Ureter (tissue), 1 donor: ENCODE measurements at regions not wholly inside any gene's neighbourhood (a gene's known extent, or its start where the extent isn't known, plus 50 kb on each side); places are given as distances from the start of the nearest gene placed in this dataset.
"Not testable (repeated sequence)": the region's sequence is repeated elsewhere in the genome, so short reads cannot be mapped to it uniquely, and the experiment has no call there.

ENCODE experiments used
- DNase-seq: peaks from one replicate; pipeline ENCODE4 v3.0.0-alpha.2; 2020; ENCODE audit warnings: low spot score
- donor health status: DM: yes; HTN: yes; CAD: no.

DNA sequence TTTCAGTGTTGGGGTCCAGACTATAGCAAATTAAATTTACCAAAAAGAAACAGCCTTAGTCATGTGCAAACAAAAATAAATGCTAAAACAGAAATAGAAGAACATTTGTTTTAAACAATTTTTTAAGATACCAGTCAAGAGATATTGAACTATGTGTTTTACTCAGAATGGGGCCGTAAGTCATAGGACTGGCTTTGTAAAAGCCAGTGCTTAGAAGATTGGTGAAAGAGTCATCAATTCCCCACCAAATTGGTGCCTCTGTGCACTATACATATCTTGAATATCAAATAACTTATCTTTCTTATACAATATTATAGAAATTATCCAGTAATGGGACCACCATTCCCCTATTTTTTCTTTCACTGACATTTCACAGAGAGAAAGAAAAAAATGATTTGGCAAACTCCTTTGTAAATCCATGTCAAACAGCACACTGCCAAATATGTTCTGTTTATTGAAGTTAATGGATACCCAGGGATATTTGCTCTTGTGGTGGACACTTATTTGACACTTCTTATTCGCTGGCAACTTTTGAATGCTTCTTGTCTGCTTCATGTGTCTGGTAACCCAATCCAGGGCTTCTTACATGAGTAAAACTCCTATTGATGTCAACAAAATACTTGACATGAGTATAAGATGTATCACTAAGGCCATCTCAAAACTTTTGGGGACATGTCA is 145.7 kb upstream of the PKN2 start:
- no peak for DNase-seq

DNA sequence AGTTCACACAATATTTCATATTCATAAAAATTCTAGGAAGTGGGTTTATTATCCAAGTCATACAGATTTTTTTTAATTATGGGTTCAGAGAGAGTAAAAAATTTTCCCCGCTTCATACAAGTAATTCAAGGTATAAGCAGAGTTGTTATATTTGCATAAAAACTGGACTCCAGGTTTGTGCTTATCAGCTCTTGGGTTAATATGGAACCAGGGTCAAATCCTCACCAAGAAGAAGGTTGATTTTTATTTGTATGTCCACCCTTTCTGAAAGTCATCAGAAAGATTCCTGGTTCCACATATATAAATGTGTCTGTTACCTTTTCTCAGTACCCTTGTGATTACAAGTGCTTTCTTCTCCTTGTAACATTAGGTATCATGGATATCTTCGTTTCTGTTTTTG is 143.8 kb upstream of the PKN2 start:
- no peak for DNase-seq

DNA sequence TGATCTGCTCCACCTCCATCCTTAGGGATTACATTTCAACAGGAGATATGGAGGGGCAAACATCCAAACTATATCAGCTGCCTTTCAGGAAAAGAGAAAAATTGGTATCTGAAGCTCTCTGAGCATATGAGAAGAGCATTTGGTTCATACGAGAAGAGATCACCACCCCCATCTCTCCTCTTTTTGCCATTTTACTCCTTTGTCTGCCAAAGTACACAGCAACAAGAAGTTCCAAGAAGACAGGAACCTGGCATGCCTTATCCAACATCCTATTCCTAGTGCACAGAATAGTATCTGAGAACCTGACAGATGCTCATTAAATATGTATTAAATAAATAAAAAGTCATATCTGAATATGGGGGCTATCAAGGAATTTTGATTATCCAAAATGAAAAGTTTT is 142.5 kb upstream of the PKN2 start:
- no peak for DNase-seq

DNA sequence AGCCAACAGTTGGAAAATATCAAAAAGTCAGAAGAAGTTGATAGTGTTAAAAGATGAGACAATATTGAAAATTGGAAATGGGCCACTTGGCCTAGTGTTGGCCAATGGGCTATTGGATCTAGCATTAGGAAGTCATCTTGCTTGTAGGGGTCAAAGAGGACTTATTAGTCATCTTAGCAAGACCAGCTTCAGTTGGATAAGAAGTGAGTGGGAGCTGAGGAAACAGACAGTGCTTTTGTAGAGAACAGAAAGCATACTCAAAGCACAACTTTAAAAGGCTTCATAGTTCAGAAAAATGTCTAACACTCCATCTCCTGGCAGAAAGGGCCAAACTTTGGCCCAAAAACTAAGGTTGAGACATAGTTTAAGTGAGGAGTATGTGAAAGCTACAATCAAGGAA is 139.9 kb upstream of the PKN2 start:
- no peak for DNase-seq

- DNase-seq, result no peak
Measured at GRCh38 chr1:88549536-88549935, 134.5 kb upstream of the PKN2 start.

DNA sequence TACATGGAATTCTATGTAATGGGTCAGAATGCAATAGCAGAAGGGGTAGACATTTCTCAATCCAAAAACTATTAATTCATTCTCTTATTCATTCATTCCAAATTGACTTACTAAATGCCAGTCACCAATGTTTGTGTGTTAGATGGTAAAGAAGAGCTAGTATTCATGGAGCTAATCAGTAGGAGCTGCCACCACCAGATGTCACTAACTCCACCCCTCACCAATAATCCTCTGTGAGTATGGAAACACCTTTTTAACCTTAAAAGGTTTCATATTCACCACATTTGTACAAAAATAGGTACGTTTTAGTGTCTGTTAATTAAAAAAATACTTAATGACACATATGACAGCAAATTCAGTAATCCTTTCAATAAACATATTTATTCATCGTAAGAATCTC is 131.8 kb upstream of the PKN2 start:
- no peak for DNase-seq

- DNase-seq, result no peak
Measured at GRCh38 chr1:88557014-88557413, 127.1 kb upstream of the PKN2 start.

DNA sequence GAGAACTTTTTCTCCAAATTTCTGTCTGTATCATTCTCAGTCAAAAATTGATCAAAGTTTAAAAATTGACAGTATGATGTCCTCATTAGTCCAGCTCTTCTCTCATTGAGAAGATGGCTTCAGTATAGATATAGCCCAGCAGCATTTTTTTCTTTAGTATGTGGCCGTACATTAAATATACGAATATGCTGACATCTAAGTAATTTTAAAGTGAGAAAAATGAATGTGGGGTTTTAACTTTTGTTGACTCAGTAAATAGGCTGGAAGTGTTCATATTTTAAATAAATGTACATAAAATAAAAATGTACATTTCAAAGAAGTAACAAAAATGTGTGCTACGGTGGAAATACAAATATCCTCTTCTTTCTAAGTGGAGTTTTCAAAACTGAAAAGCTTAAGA is 123.5 kb upstream of the PKN2 start:
- no peak for DNase-seq

DNA sequence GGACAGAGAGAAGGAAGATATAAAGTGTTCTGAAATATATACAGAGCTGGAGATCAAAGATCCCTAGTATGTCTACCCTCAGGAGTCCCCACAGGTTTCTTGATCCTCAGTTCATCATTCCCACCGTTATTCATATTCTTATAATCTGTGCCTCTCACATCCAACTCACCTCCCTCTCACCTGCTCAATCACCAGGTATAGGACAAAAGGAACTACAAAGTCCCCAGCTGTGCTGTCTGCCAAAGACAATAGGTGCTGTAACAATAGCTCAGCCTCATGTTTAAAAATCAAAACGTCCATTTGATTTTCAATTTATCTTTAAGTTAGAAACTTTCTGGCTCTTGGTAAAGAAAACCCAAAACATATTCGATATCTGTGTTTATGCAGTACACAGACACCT is 121.1 kb upstream of the PKN2 start:
- no peak for DNase-seq

DNA sequence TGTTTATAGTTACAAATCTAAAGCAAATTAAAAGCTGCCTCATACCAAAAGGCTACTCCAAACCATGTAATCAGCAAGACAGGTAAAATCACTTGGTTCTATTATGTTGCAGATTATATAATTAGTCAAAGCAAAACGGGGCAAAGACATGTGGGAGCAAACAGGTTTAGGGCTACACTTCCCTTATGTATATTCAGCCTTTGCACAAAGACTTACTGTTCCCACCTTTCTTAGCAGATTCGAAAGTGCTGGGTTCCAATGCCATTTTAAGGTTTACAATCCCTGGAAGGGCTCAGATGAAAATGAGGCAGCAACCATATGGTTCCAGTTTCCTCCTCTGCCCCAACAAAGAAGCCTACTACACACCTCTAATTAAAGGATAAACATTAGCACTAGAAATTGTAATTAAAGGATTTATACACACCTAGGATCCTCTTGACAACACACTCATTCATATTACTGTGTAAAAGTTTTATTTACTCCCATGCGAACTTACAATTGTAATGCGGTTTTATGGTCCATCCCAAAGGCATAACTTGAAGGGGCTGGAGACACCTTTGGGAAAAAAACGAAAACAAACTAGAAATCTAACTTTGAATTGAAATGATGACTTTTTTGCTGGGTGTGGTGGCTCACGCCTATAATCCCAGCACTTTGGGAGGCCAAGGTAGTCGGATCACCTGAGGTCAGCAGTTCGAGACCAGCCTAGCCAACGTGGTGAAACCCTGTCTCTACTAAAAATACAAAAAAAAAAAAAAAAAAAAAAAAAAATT is 117.3 kb upstream of the PKN2 start:
- DNase-seq, result no peak

DNA sequence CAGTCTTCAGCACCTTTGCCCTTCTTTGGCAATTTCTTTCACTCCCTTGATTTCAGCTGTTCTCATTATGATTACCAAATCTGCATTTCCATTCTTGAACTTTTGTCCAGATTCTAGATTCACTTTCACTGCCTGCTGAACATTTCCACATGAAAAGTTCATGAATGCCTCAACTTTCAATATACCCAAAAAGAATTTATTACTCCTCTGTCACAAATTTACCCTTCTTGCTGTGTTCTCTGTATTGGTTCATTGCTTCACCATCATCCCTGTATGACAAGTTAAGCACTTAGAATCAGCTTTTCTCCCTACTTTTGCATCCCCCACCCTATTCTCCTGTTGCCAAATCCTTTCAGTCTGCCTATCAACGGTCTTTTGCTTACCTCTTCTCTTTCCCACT is 112.6 kb upstream of the PKN2 start:
- no peak for DNase-seq

GRCh38 chr1:88579598-88579997 is 104.5 kb upstream of the PKN2 start:
- DNase-seq, result no peak

GRCh38 chr1:88581703-88582102 is 102.4 kb upstream of the PKN2 start:
- no peak for DNase-seq

DNA sequence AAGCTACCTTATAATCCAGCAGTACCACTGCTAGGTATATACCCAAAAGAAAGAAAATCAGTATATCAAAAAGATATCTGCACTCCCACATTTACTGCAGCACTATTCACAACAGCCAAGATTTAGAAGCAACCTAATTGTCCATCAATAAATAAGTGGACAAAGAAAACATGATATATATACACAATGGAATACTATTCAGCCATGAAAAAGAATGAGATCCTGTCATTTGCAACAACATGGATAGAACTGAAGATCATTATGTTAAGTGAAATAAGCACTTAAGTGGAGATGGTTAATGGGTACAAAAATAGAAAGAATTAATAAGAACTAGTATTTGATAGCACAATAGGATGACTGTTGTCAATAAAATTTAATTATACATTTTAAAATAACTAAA is 90.7 kb upstream of the PKN2 start:
- no peak for DNase-seq

DNA sequence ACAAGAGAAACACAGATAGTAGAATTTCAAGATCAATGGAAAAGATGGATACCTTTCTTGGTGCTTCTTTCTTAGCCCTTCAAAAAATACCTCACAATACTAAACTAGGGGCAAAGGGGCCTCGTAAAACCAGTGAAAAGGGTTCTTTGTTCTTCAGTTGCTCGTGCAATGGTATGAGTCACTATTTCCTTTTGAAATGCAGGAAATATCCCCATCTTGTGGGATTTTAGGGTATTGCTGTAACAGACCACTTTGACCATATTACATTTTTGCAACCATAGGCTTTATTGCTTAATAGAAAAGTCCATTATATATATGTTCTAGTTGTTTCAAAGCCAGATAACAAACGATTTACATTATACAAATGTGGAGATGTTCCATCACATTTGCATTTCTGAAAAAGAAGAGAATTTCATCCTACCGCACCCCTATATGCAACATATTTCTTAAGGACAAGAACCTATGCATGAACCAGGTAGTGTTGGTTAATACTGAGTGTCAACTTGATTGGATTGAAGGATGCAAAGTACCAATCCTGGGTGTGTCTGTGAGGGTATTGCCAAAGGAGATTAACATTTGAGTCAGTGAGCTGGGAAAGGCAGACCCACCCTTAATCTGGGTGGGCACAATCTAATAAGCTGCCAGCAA is 88.6 kb upstream of the PKN2 start:
- no peak for DNase-seq

GRCh38 chr1:88597973-88598372 is 86.1 kb upstream of the PKN2 start:
- DNase-seq, result not testable (repeated sequence)

GRCh38 chr1:88608139-88608943 is 75.7 kb upstream of the PKN2 start:
- DNase-seq, result no peak

GRCh38 chr1:88609051-88609450 is 75.0 kb upstream of the PKN2 start:
- no peak for DNase-seq

GRCh38 chr1:88610687-88611086 is 73.4 kb upstream of the PKN2 start:
- DNase-seq, result no peak

DNA sequence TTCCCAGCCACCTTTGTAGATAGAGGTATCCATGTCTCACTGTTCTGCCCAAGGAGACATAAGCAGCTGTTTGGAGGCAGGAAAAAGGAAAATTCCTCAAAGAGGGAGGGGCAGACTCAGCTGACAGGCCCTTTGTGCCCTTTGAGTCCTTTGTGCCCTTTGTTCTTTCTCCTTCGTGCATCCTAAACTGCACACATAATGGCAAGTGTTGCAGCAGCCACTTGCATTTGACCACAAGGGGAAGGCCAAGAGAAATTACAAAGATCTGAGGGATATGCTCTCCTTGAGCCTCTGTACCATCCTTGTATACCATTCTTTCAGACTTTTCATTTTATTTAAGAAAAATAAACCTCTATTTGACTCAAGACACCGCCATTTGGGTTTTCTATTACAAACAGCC is 71.8 kb upstream of the PKN2 start:
- no peak for DNase-seq

DNA sequence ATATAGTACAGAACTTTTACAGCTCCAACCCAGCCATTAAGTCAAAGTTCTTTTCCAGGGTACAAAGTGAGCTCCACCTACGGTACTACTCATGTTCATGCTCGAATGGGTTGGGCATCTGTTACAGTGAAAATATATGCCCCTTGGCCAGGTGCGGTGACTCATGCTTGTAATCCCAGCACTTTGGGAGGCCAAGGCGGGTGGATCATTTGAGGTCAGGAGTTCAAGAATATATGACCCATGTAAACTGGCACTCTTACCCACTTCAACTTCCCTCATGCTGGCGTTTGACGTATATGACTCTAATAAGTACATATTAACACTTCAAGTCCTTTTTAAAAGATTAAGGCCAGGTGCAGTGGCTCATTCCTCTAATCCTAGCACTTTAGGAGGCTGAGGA is 71.3 kb upstream of the PKN2 start:
- no peak for DNase-seq

DNA sequence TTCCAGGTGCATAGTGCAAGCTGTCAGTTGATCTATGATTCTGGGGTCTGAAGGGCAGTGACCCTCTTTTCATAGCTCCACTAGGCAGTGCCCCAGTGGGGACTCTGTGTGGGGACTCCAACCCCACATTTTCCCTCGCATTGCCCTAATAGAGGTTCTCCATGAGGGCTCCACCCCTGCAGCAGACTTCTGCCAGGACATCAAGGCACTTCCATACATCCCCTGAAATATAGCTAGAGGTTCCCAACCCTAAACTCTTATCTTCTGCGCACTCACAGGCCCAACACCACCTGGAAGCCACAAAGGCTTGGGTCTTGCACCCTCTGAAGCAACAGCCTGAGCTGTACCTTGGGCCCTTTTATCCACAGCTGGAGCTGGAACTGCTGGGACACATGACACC is 65.7 kb upstream of the PKN2 start:
- DNase-seq, result no peak
